Tibial nerve (tissue), 3 donors: ENCODE measurements at regions not wholly inside any gene's neighbourhood (a gene's known extent, or its start where the extent isn't known, plus 50 kb on each side); places are given as distances from the start of the nearest gene placed in this dataset.

Experiments used
- CTCF ChIP-seq, 5 experiments: fragments of 200-600 bp in 3 of 5; fragments of 450-650 bp in 2 of 5; sonication (generic) in 3 of 5; IDR thresholded peaks; one replicate each; pipeline ENCODE4 v1.5.1; 2016 to 2019; ENCODE audit warnings: antibody characterized with exemption in 5 of 5, mild to moderate bottlenecking in 3 of 5, moderate library complexity in 2 of 5
- POLR2A ChIP-seq, 2 donors: fragments of 450-650 bp; IDR thresholded peaks; one replicate each; pipeline ENCODE4 v1.6.1; 2017; ENCODE audit warnings: antibody characterized with exemption in 2 of 2, mild to moderate bottlenecking in 2 of 2, moderate library complexity in 2 of 2

- TF ChIP-seq CTCF (IDR thresholded peaks at IDR 0.05) = no peak
- no peak for TF ChIP-seq POLR2A (IDR thresholded peaks at IDR 0.05)
Measured at GRCh38 chr3:187519428-187519890, 150.7 kb downstream of the SST start.
